ENCODE measurements at regions not wholly inside any gene's neighbourhood (a gene's known extent, or its start where the extent isn't known, plus 50 kb on each side); places are given as distances from the start of the nearest gene placed in this dataset.

GRCh38 chrX:140151316-140151715 is 186.0 kb upstream of the CXorf66 start:
- TF ChIP-seq CTCF (IDR thresholded peaks at IDR 0.05; ENCODE audit: low read depth, low read length), result no peak
- TF ChIP-seq EZH2phosphoT487 (IDR thresholded peaks at IDR 0.05; ENCODE audit: low read depth), result no peak

All from OCI-LY3 (cell line).